ENCODE measurements at regions not wholly inside any gene's neighbourhood (a gene's known extent, or its start where the extent isn't known, plus 50 kb on each side); places are given as distances from the start of the nearest gene placed in this dataset.

DNA sequence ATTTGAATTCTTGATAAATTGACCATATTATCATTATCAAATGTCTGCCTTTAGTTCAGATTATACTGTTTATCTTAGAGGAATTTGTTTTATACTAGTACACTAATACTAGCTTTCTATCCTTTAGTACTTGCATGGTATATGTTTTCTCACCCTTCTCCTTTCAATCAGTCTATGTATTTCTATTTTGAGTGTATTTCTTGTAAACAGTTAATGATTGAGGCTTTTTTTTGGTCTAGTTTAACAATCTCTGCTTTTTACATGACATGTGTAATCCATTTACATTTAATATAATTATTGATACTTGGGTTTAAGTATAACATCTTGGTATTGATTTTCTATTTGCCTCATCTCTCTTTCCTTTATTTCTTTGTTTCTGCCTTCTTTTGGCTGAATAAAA is 224.9 kb downstream of the CENPF start:
- Histone ChIP-seq H3K56ac (replicated peaks; ENCODE audit: insufficient read length, low read depth, low read length) (no peak overlapping the region), H3K4me3 (ENCODE audit: extremely low read depth in 1 of 4, insufficient read depth in 2 of 4, low read depth in 3 of 4, low read length in 4 of 4) (no peak overlapping the region), H3K79me2 (ENCODE audit: control insufficient read depth in 1 of 2, insufficient read depth in 2 of 2, low read length in 2 of 2) (no peaks in the 10 kb centered on the region), H3K9me3 (ENCODE audit: insufficient read depth in 2 of 2, low read depth in 1 of 2, low read length in 1 of 2) (peaks cover 0 to 11% of the 10 kb centered on the region in 2 experiments; a peak in 1 of 4 replicates), H3K14ac (ENCODE audit: insufficient read length) (no peak overlapping the region), H2BK20ac (ENCODE audit: low read length) (no peak overlapping the region), H2BK12ac (ENCODE audit: low read depth, low read length) (no peak overlapping the region), H2AK5ac (ENCODE audit: low read depth, low read length) (no peak overlapping the region), H4K20me1 (replicated peaks in 1 of 2; ENCODE audit: control insufficient read depth in 1 of 2, insufficient read depth in 2 of 2, low read length in 2 of 2) (no peaks in the 10 kb centered on the region), H3K79me1 (ENCODE audit: low read depth, low read length) (no peaks in the 10 kb centered on the region), H3K23ac (ENCODE audit: insufficient read length) (no peak overlapping the region), H2BK5ac (ENCODE audit: low read depth, low read length) (no peak overlapping the region), H3K27me3 (replicated peaks in 1 of 4; ENCODE audit: control insufficient read depth in 3 of 4, extremely low read depth in 1 of 4, insufficient read depth in 3 of 4, low read length in 3 of 4) (no peaks in the 10 kb centered on the region), H4K91ac (replicated peaks; ENCODE audit: insufficient read length, low read length) (no peak overlapping the region), H3K9ac (replicated peaks in 1 of 4; ENCODE audit: extremely low read depth in 1 of 4, low read depth in 3 of 4, low read length in 3 of 4) (no peak overlapping the region), H3K4me1 (replicated peaks in 1 of 4; ENCODE audit: control insufficient read depth in 3 of 4, insufficient read depth in 4 of 4, low read length in 3 of 4) (no peaks in the 10 kb centered on the region), H4K8ac (ENCODE audit: extremely low read depth, insufficient read depth, low read length) (no peak overlapping the region), H3K18ac (ENCODE audit: extremely low read depth, low read length) (no peak overlapping the region), H3K36me3 (ENCODE audit: control insufficient read depth in 2 of 4, insufficient read depth in 4 of 4, low read length in 3 of 4) (no peaks in the 10 kb centered on the region), H3K27ac (ENCODE audit: low read depth, low read length) (no peak overlapping the region), H2BK120ac (replicated peaks; ENCODE audit: low read depth, low read length) (no peak overlapping the region), H4K5ac (ENCODE audit: insufficient read length, low read depth, low read length) (no peak overlapping the region), H2AFZ (ENCODE audit: low read length) (no peak overlapping the region), H3K4me2 (ENCODE audit: insufficient read depth in 1 of 2, low read depth in 2 of 2, low read length in 2 of 2) (no peak overlapping the region), H3K23me2 (ENCODE audit: low read depth, low read length) (no peaks in the 10 kb centered on the region), H2BK15ac (ENCODE audit: low read length) (no peak overlapping the region), H3K4ac (replicated peaks; ENCODE audit: insufficient read length, low read depth, low read length) (no peak overlapping the region)
- no peak for FAIRE-seq
- no peak for DNase-seq (ENCODE audit: low read depth in 1 of 2, low spot score in 2 of 2)
- ChIA-PET CTCF (ENCODE audit: partially characterized antibody) (no interaction called here), POLR2A (ENCODE audit: partially characterized antibody) (no interaction called here)
- TF ChIP-seq, protein P1, sequence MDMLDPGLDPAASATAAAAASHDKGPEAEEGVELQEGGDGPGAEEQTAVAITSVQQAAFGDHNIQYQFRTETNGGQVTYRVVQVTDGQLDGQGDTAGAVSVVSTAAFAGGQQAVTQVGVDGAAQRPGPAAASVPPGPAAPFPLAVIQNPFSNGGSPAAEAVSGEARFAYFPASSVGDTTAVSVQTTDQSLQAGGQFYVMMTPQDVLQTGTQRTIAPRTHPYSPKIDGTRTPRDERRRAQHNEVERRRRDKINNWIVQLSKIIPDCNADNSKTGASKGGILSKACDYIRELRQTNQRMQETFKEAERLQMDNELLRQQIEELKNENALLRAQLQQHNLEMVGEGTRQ (IDR thresholded peaks at IDR 0.05; ENCODE audit: low read length), result no peak
- TF ChIP-seq NRF1 (IDR thresholded peaks at IDR 0.05; ENCODE audit: low read depth, low read length) (no peak), TBP (IDR thresholded peaks at IDR 0.05; ENCODE audit: low read depth, low read length) (no peak), CHD1 (IDR thresholded peaks at IDR 0.05; ENCODE audit: low read depth, low read length) (no peak), NANOG (IDR thresholded peaks at IDR 0.05; ENCODE audit: insufficient read depth, low read depth, low read length, poor library complexity, severe bottlenecking) (no peak), SP1 (IDR thresholded peaks at IDR 0.05; ENCODE audit: low read depth, low read length) (no peak), KDM4A (IDR thresholded peaks at IDR 0.05; ENCODE audit: low read depth, low read length, severe bottlenecking) (no peak), RNF2 (IDR thresholded peaks at IDR 0.05; ENCODE audit: borderline replicate concordance, low read depth, low read length, missing control alignments, poor library complexity, severe bottlenecking) (no peak), BRCA1 (IDR thresholded peaks at IDR 0.05; ENCODE audit: low read depth, low read length) (no peak), SP2 (IDR thresholded peaks at IDR 0.05; ENCODE audit: low read length) (no peak), EZH2 (IDR thresholded peaks at IDR 0.05; ENCODE audit: low read depth, low read length, severe bottlenecking) (no peak), RBBP5 (IDR thresholded peaks at IDR 0.05; ENCODE audit: borderline replicate concordance, low read depth, low read length) (no peak), PHF8 (conservative IDR thresholded peaks at IDR 0.05; ENCODE audit: low read depth, low read length) (no peak), SIRT6 (IDR thresholded peaks at IDR 0.05; ENCODE audit: low read length) (no peak)
- TF ChIP-seq, protein P2, sequence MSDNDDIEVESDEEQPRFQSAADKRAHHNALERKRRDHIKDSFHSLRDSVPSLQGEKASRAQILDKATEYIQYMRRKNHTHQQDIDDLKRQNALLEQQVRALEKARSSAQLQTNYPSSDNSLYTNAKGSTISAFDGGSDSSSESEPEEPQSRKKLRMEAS (IDR thresholded peaks at IDR 0.05), result no peak
